HCT116 (cell line): ENCODE measurements at regions not wholly inside any gene's neighbourhood (a gene's known extent, or its start where the extent isn't known, plus 50 kb on each side); places are given as distances from the start of the nearest gene placed in this dataset.

ENCODE experiments used
- ATAC-seq: fragments of 200-7000 bp; cut with Tn5 transposase; 2 replicates; pipeline ENCODE4 v1.9.1; 2020; ENCODE audit warnings: mild to moderate bottlenecking, moderate library complexity
- BruUV-seq: library from RNA; stranded (reverse); fragments of 400-500 nt; replicated peaks from 2 replicates; lab custom pipeline; 2021; lab: Mats Ljungman, UMichigan
- CTCF ChIA-PET: fragments of 300-600 bp; sonication (Branson Sonifier 250); formaldehyde crosslinking; loops from one replicate; lab custom pipeline; 2021; ENCODE audit warnings: antibody characterized with exemption; lab: Charles Lee
- POLR2A ChIA-PET: fragments of 300-600, 350-600 bp; sonication (Branson Sonifier 250); formaldehyde crosslinking; loops from one replicate; lab custom pipeline; 2021; ENCODE audit warnings: antibody characterized with exemption; lab: Charles Lee
- RAD21 ChIA-PET, 2 experiments: fragments of 300-600 bp; sonication (Branson Sonifier 250); formaldehyde crosslinking; loops; one replicate each; lab custom pipeline; 2023; ENCODE audit warnings: low total read pairs in 2 of 2; ENCODE audit not compliant: uncharacterized antibody in 2 of 2, unreplicated experiment in 2 of 2, low non-redundant PET in 1 of 2; lab: Charles Lee
- DNase-seq: peaks from one replicate; pipeline ENCODE4 v3.0.0-alpha.2; 2010; ENCODE audit warnings: low read depth, low spot score
- H2AFZ ChIP-seq: fragments of 200-600 bp; shearing (Covaris generic), sonication (generic); 2 replicates; pipeline ENCODE4 v1.6.1; 2017; ENCODE audit warnings: low read depth, mixed run types, mixed read lengths, antibody characterized with exemption, low read length; ENCODE audit not compliant: poor library complexity, severe bottlenecking
- H3K27ac ChIP-seq: 2 replicates; pipeline ENCODE4 v1.5.1; 2012; ENCODE audit warnings: low read depth, low read length
- H3K27me3 ChIP-seq: fragments of 200-600 bp; sonication (generic); 2 replicates; pipeline ENCODE4 v1.6.1; 2016; ENCODE audit warnings: mixed run types, low read length, mixed read lengths; ENCODE audit not compliant: insufficient read depth
- H3K36me3 ChIP-seq, 2 experiments: fragments of 200-500 bp in 1 of 2; fragments of 200-600 bp in 1 of 2; sonication (Bioruptor generic) in 1 of 2; sonication (generic) in 1 of 2; 2 replicates each; pipeline versions ENCODE4 v1.5.1 to v1.6.1; 2014 to 2016; ENCODE audit warnings: low read length in 2 of 2, inconsistent platforms in 1 of 2, mixed read lengths in 1 of 2, mixed run types in 1 of 2; ENCODE audit not compliant: insufficient read depth in 2 of 2, control insufficient read depth in 1 of 2
- H3K4me1 ChIP-seq, 2 experiments: fragments of 200-600 bp in 1 of 2; sonication (generic) in 1 of 2; 2 replicates each; pipeline versions ENCODE4 v1.5.1 to v1.6.1; 2012 to 2017; ENCODE audit warnings: low read length in 2 of 2, inconsistent platforms in 1 of 2, mild to moderate bottlenecking in 1 of 2, mixed read lengths in 1 of 2, mixed run types in 1 of 2, moderate library complexity in 1 of 2; ENCODE audit not compliant: insufficient read depth in 2 of 2, control insufficient read depth in 1 of 2
- H3K4me2 ChIP-seq: fragments of 200-600 bp; sonication (generic); 2 replicates; pipeline ENCODE4 v1.6.1; 2017; ENCODE audit warnings: mixed run types, low read length, mixed read lengths
- H3K4me3 ChIP-seq, 2 experiments: fragments of 200-600 bp in 1 of 2; sonication (generic) in 1 of 2; replicated peaks in 1 of 2; 2 replicates each; pipeline ENCODE4 v1.5.1; 2011 to 2016; ENCODE audit warnings: low read length in 2 of 2, control low read depth in 1 of 2, low read depth in 1 of 2, mild to moderate bottlenecking in 1 of 2, mixed read lengths in 1 of 2, mixed run types in 1 of 2
- H3K79me2 ChIP-seq: fragments of 200-600 bp; sonication (generic); 2 replicates; pipeline ENCODE4 v1.6.1; 2017; ENCODE audit warnings: mild to moderate bottlenecking, mixed run types, low read length, moderate library complexity, mixed read lengths; ENCODE audit not compliant: insufficient read depth
- H3K9ac ChIP-seq: fragments of 200-600 bp; sonication (generic); 2 replicates; pipeline ENCODE4 v1.6.1; 2016; ENCODE audit warnings: low read length, mixed read lengths
- H3K9me2 ChIP-seq: fragments of 200-600 bp; sonication (generic), shearing (Covaris generic); 2 replicates; pipeline ENCODE4 v1.6.1; 2017; ENCODE audit warnings: mixed run types, mild to moderate bottlenecking, moderate library complexity; ENCODE audit not compliant: insufficient read depth
- H3K9me3 ChIP-seq, 2 experiments: fragments of 200-500 bp in 1 of 2; fragments of 200-600 bp in 1 of 2; sonication (Bioruptor generic) in 1 of 2; sonication (generic) in 1 of 2; 2 replicates each; pipeline ENCODE4 v1.6.1; 2014 to 2017; ENCODE audit warnings: low read length in 2 of 2, mixed read lengths in 2 of 2, inconsistent platforms in 1 of 2, low read depth in 1 of 2, mild to moderate bottlenecking in 1 of 2, mixed run types in 1 of 2, moderate library complexity in 1 of 2; ENCODE audit not compliant: control insufficient read depth in 1 of 2, insufficient read depth in 1 of 2
- H4K20me1 ChIP-seq: fragments of 200-600 bp; sonication (generic), shearing (Covaris generic); 2 replicates; pipeline ENCODE4 v1.6.1; 2017; ENCODE audit warnings: mixed run types, mild to moderate bottlenecking, moderate library complexity; ENCODE audit not compliant: insufficient read depth
- CEBPB ChIP-seq: IDR thresholded peaks from 2 replicates; pipeline ENCODE4 v1.6.1; 2012; ENCODE audit warnings: low read depth
- EGR1 ChIP-seq: IDR thresholded peaks from 2 replicates; pipeline ENCODE4 v1.6.1; 2012; ENCODE audit warnings: low read depth
- ELF1 ChIP-seq: IDR thresholded peaks from 2 replicates; pipeline ENCODE4 v1.6.1; 2012; ENCODE audit warnings: low read depth, borderline replicate concordance
- FOSL1 ChIP-seq: IDR thresholded peaks from 2 replicates; pipeline ENCODE4 v1.6.1; 2012; ENCODE audit warnings: low read depth
- JUND ChIP-seq: IDR thresholded peaks from 2 replicates; pipeline ENCODE4 v1.6.1; 2012
- POLR2A ChIP-seq: IDR thresholded peaks from 2 replicates; pipeline ENCODE4 v1.7.0; 2011; ENCODE audit warnings: borderline replicate concordance; ENCODE audit not compliant: insufficient read depth, insufficient read length; ENCODE audit errors: extremely low read depth
- POLR2AphosphoS5 ChIP-seq: IDR thresholded peaks from 2 replicates; pipeline ENCODE4 v1.6.1; 2011; ENCODE audit warnings: mild to moderate bottlenecking, low read depth, low read length, moderate library complexity
- RAD21 ChIP-seq: IDR thresholded peaks from 2 replicates; pipeline ENCODE4 v1.6.1; 2012; ENCODE audit warnings: low read depth, mild to moderate bottlenecking
- SIN3A ChIP-seq: IDR thresholded peaks from 2 replicates; pipeline ENCODE4 v1.6.1; 2012; ENCODE audit warnings: low read depth
- SP1 ChIP-seq: IDR thresholded peaks from 2 replicates; pipeline ENCODE4 v1.6.1; 2012; ENCODE audit warnings: low read depth
- SRF ChIP-seq: IDR thresholded peaks from 2 replicates; pipeline ENCODE4 v1.6.1; 2012; ENCODE audit warnings: low read depth
- TCF7L2 ChIP-seq: IDR thresholded peaks from 2 replicates; pipeline ENCODE4 v1.7.0; 2011; ENCODE audit warnings: borderline replicate concordance, inconsistent platforms; ENCODE audit not compliant: insufficient read depth, insufficient read length; ENCODE audit errors: extremely low read depth
- YY1 ChIP-seq: IDR thresholded peaks from 2 replicates; pipeline ENCODE4 v1.6.1; 2011; ENCODE audit warnings: low read length, low read depth, moderate library complexity, mild to moderate bottlenecking; ENCODE audit not compliant: insufficient replicate concordance; ENCODE audit errors: extremely low read depth
- ZFX ChIP-seq: fragments of 450-650 bp; IDR thresholded peaks from 2 replicates; pipeline ENCODE4 v1.6.1; 2017
- ZNF274 ChIP-seq: fragments of 200-500 bp; sonication (Bioruptor generic); IDR thresholded peaks from 2 replicates; pipeline ENCODE4 v1.6.1; 2014; ENCODE audit warnings: mild to moderate bottlenecking, low read depth, low read length, inconsistent platforms
- intact Hi-C: fragments of 100-400 bp; cut with micrococcal nuclease; formaldehyde crosslinking; loops from 2 replicates; pipeline ENCODE4 v1.10.0; 2022
- TF ChIP-seq, protein P1 (sequence below): IDR thresholded peaks from 2 replicates; pipeline ENCODE4 v1.6.1; 2012
- TF ChIP-seq, protein P2 (sequence below): IDR thresholded peaks from 2 replicates; pipeline ENCODE4 v1.6.1; 2012
- TF ChIP-seq, protein P3 (sequence below), 3 experiments: fragments of 200-600 bp in 1 of 3; sonication (generic) in 1 of 3; IDR thresholded peaks in 2 of 3; conservative IDR thresholded peaks in 1 of 3; 2 replicates each; pipeline ENCODE4 v1.5.1; 2012 to 2017; ENCODE audit warnings: low read depth in 2 of 3, low read length in 2 of 3, antibody characterized with exemption in 1 of 3, borderline replicate concordance in 1 of 3, control low read depth in 1 of 3, mild to moderate bottlenecking in 1 of 3, mixed read lengths in 1 of 3, mixed run types in 1 of 3, moderate library complexity in 1 of 3; ENCODE audit not compliant: insufficient read depth in 1 of 3
- TF ChIP-seq, protein P4 (sequence below): IDR thresholded peaks from 2 replicates; pipeline ENCODE4 v1.6.1; 2012; ENCODE audit warnings: low read depth

DNA sequence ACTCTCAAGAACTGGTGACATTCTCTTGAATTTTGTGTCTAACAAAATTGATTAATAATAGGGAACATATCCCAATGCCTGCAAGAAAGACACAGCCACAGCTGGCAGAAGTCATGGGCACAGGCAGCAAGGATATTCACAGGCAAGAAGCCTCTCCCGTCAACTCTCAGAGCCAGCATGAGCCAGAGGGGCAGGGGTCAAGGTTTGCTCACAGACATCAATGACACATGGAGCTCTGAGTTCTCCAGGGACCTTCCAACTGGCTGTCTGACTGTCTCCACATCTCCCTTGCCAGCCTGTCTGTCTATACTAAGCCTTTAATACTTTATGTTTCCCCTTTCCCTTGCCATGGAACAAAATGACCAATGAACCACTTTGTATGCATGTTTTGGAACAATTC is 101.5 kb upstream of the RAB4A start:
- H3K9ac ChIP-seq = no peak overlapping the region
- H2AFZ ChIP-seq = no peak overlapping the region
- H3K27ac ChIP-seq = no peak overlapping the region
- POLR2A ChIA-PET = no interaction called here
- no peak for TF ChIP-seq EGR1
- no peak for TF ChIP-seq SRF
- no peak for TF ChIP-seq SP1
- TF ChIP-seq POLR2A = no peak
- TF ChIP-seq YY1 = no peak
- TF ChIP-seq, protein P1, sequence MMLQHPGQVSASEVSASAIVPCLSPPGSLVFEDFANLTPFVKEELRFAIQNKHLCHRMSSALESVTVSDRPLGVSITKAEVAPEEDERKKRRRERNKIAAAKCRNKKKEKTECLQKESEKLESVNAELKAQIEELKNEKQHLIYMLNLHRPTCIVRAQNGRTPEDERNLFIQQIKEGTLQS = no peak
- no peak for TF ChIP-seq RAD21
- TF ChIP-seq, protein P2, sequence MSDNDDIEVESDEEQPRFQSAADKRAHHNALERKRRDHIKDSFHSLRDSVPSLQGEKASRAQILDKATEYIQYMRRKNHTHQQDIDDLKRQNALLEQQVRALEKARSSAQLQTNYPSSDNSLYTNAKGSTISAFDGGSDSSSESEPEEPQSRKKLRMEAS = no peak
- no peak for TF ChIP-seq CEBPB
- TF ChIP-seq, protein P3, sequence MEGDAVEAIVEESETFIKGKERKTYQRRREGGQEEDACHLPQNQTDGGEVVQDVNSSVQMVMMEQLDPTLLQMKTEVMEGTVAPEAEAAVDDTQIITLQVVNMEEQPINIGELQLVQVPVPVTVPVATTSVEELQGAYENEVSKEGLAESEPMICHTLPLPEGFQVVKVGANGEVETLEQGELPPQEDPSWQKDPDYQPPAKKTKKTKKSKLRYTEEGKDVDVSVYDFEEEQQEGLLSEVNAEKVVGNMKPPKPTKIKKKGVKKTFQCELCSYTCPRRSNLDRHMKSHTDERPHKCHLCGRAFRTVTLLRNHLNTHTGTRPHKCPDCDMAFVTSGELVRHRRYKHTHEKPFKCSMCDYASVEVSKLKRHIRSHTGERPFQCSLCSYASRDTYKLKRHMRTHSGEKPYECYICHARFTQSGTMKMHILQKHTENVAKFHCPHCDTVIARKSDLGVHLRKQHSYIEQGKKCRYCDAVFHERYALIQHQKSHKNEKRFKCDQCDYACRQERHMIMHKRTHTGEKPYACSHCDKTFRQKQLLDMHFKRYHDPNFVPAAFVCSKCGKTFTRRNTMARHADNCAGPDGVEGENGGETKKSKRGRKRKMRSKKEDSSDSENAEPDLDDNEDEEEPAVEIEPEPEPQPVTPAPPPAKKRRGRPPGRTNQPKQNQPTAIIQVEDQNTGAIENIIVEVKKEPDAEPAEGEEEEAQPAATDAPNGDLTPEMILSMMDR (IDR thresholded peaks at IDR 0.05 in 2 of 3, conservative IDR thresholded peaks at IDR 0.05 in 1 of 3; ENCODE audit: borderline replicate concordance in 1 of 3, insufficient read depth in 1 of 3, low read depth in 2 of 3, low read length in 2 of 3) = no peak
- no peak for TF ChIP-seq FOSL1
- TF ChIP-seq TCF7L2 = no peak
- TF ChIP-seq POLR2AphosphoS5 = no peak
- no peak for TF ChIP-seq ELF1
- TF ChIP-seq, protein P4, sequence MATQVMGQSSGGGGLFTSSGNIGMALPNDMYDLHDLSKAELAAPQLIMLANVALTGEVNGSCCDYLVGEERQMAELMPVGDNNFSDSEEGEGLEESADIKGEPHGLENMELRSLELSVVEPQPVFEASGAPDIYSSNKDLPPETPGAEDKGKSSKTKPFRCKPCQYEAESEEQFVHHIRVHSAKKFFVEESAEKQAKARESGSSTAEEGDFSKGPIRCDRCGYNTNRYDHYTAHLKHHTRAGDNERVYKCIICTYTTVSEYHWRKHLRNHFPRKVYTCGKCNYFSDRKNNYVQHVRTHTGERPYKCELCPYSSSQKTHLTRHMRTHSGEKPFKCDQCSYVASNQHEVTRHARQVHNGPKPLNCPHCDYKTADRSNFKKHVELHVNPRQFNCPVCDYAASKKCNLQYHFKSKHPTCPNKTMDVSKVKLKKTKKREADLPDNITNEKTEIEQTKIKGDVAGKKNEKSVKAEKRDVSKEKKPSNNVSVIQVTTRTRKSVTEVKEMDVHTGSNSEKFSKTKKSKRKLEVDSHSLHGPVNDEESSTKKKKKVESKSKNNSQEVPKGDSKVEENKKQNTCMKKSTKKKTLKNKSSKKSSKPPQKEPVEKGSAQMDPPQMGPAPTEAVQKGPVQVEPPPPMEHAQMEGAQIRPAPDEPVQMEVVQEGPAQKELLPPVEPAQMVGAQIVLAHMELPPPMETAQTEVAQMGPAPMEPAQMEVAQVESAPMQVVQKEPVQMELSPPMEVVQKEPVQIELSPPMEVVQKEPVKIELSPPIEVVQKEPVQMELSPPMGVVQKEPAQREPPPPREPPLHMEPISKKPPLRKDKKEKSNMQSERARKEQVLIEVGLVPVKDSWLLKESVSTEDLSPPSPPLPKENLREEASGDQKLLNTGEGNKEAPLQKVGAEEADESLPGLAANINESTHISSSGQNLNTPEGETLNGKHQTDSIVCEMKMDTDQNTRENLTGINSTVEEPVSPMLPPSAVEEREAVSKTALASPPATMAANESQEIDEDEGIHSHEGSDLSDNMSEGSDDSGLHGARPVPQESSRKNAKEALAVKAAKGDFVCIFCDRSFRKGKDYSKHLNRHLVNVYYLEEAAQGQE = no peak
- TF ChIP-seq ZFX = no peak
- no peak for TF ChIP-seq ZNF274
- no peak for TF ChIP-seq SIN3A
- no peak for TF ChIP-seq JUND
- TF ChIP-seq, all 23 proteins: peak for 0
- ChIA-PET CTCF (no interaction called here), RAD21 (no interaction called here)
- no peaks in the 10 kb centered on the region for H4K20me1 ChIP-seq
- DNase-seq (no peak), ATAC-seq (no peak)
- H3K4me1 ChIP-seq = no peaks in the 10 kb centered on the region
- no peak overlapping the region for H3K4me3 ChIP-seq
- intact Hi-C loops = no loop called here
- no peaks in the 10 kb centered on the region for H3K36me3 ChIP-seq
- H3K9me2 ChIP-seq = no peaks in the 10 kb centered on the region
- no peaks in the 10 kb centered on the region for H3K27me3 ChIP-seq
- BruUV-seq = no TSS peak
- H3K9me3 ChIP-seq = no peaks in the 10 kb centered on the region
- H3K4me2 ChIP-seq = no peak overlapping the region
- H3K79me2 ChIP-seq = no peaks in the 10 kb centered on the region
